AG04450 (cell line): ENCODE measurements at regions not wholly inside any gene's neighbourhood (a gene's known extent, or its start where the extent isn't known, plus 50 kb on each side); places are given as distances from the start of the nearest gene placed in this dataset.

Experiments used
- CTCF ChIA-PET: fragments of 300-600, 350-600 bp; formaldehyde crosslinking; extraction: SDS; loops from one replicate; lab custom pipeline; 2022; ENCODE audit warnings: antibody characterized with exemption, inconsistent platforms; lab: Charles Lee
- POLR2A ChIA-PET: fragments of 350-600 bp; formaldehyde crosslinking; extraction: SDS; loops from one replicate; lab custom pipeline; 2021; ENCODE audit warnings: antibody characterized with exemption, inconsistent platforms; lab: Yijun Ruan, JAX
- DNase-seq: peaks from one replicate; pipeline ENCODE4 v3.0.0-alpha.2; 2011; ENCODE audit warnings: low read depth, low spot score
- H3K27ac ChIP-seq: one replicate; pipeline ENCODE4 v1.5.1; 2012; ENCODE audit warnings: low read depth, low read length, control low read depth
- H3K27me3 ChIP-seq: one replicate; pipeline ENCODE4 v1.6.0; 2012; ENCODE audit warnings: low read length; ENCODE audit not compliant: control insufficient read depth, insufficient read depth
- H3K4me3 ChIP-seq: 2 replicates; pipeline ENCODE4 v1.5.1; 2011; ENCODE audit warnings: mild to moderate bottlenecking, low read depth, low read length, control low read depth
- H3K9me3 ChIP-seq: 2 replicates; pipeline ENCODE4 v1.5.1; 2012; ENCODE audit warnings: low read length; ENCODE audit not compliant: control insufficient read depth, insufficient read depth
- CTCF ChIP-seq: IDR thresholded peaks from 2 replicates; pipeline ENCODE4 v1.5.1; 2011; ENCODE audit warnings: low read depth, low read length, control low read depth, inconsistent platforms

GRCh38 chr20:4480104-4480503 is 206.2 kb upstream of the PRNP start:
- no peak for DNase-seq
- CTCF ChIA-PET: no interaction called here
- H3K27ac ChIP-seq: no peak overlapping the region
- no peaks in the 10 kb centered on the region for H3K9me3 ChIP-seq
- no peaks in the 10 kb centered on the region for H3K27me3 ChIP-seq
- no peak overlapping the region for H3K4me3 ChIP-seq
- POLR2A ChIA-PET: interaction anchor here (0.6 kb wide), 1 partner anchor 1595 kb away, joined by 5 read pairs; no protein-coding TSS in a partner anchor
- no peak for TF ChIP-seq CTCF

- ChIA-PET POLR2A (no interaction called here), CTCF (no interaction called here)
- DNase-seq: no peak
- Histone ChIP-seq H3K4me3 (no peak overlapping the region), H3K27me3 (no peaks in the 10 kb centered on the region), H3K27ac (no peak overlapping the region), H3K9me3 (no peaks in the 10 kb centered on the region)
- TF ChIP-seq CTCF: no peak
These were observed 209.3 kb upstream of the PRNP start for GRCh38 chr20:4476903-4477500.

- H3K27me3 ChIP-seq: no peaks in the 10 kb centered on the region
- no peak overlapping the region for H3K27ac ChIP-seq
- no peaks in the 10 kb centered on the region for H3K9me3 ChIP-seq
- ChIA-PET CTCF (no interaction called here), POLR2A (no interaction called here)
- no peak overlapping the region for H3K4me3 ChIP-seq
- TF ChIP-seq CTCF: no peak
- DNase-seq: no peak
These were observed 213.3 kb upstream of the PRNP start for GRCh38 chr20:4472906-4473305.

- TF ChIP-seq CTCF: no peak
- no peak for DNase-seq
These were observed 215.0 kb upstream of the PRNP start for GRCh38 chr20:4471221-4471620.

GRCh38 chr20:4470375-4470774 is 215.9 kb upstream of the PRNP start:
- H3K27ac ChIP-seq: no peak overlapping the region
- no peaks in the 10 kb centered on the region for H3K9me3 ChIP-seq
- ChIA-PET POLR2A (no interaction called here), CTCF (no interaction called here)
- no peaks in the 10 kb centered on the region for H3K27me3 ChIP-seq
- H3K4me3 ChIP-seq: no peak overlapping the region
- peak; percentile 45 for TF ChIP-seq CTCF
- DNase-seq: peak; percentile 71

More at GRCh38 chr20:4471221-4471620, 215.0 kb upstream of the PRNP start:
- H3K27ac ChIP-seq: no peak overlapping the region
- H3K4me3 ChIP-seq: no peak overlapping the region
- no peaks in the 10 kb centered on the region for H3K27me3 ChIP-seq
- ChIA-PET CTCF (no interaction called here), POLR2A (no interaction called here)
- H3K9me3 ChIP-seq: no peaks in the 10 kb centered on the region
